ENCODE measurements at regions not wholly inside any gene's neighbourhood (a gene's known extent, or its start where the extent isn't known, plus 50 kb on each side); places are given as distances from the start of the nearest gene placed in this dataset.

- RAD21 ChIA-PET (ENCODE audit: low non-redundant PET in 1 of 2, low total read pairs in 2 of 2, uncharacterized antibody in 2 of 2, unreplicated experiment in 2 of 2): no interaction called here
- ATAC-seq (no peak), DNase-seq (ENCODE audit: low read depth, low spot score) (no peak)
- Histone ChIP-seq H3K27ac (ENCODE audit: low read depth, low read length) (no peak overlapping the region), H2AFZ (ENCODE audit: low read depth, low read length, poor library complexity, severe bottlenecking) (no peak overlapping the region), H3K4me2 (ENCODE audit: low read length) (no peak overlapping the region), H3K9me2 (ENCODE audit: insufficient read depth) (no peaks in the 10 kb centered on the region), H3K36me3 (ENCODE audit: control insufficient read depth in 1 of 2, insufficient read depth in 2 of 2, low read length in 2 of 2) (no peaks in the 10 kb centered on the region), H3K9ac (ENCODE audit: low read length) (no peak overlapping the region), H4K20me1 (ENCODE audit: insufficient read depth) (no peaks in the 10 kb centered on the region), H3K9me3 (ENCODE audit: control insufficient read depth in 1 of 2, insufficient read depth in 1 of 2, low read depth in 1 of 2, low read length in 2 of 2) (no peaks in the 10 kb centered on the region), H3K79me2 (ENCODE audit: insufficient read depth, low read length) (no peaks in the 10 kb centered on the region; the same call in 1 of the 2 replicates), H3K4me3 (replicated peaks in 1 of 2; ENCODE audit: low read depth in 1 of 2, low read length in 2 of 2) (no peak overlapping the region), H3K27me3 (ENCODE audit: insufficient read depth, low read length) (no peaks in the 10 kb centered on the region), H3K4me1 (ENCODE audit: control insufficient read depth in 1 of 2, insufficient read depth in 2 of 2, low read length in 2 of 2) (peaks cover 11 to 22% of the 10 kb centered on the region in 2 experiments)
- TF ChIP-seq REST (IDR thresholded peaks at IDR 0.05; ENCODE audit: low read depth) (no peak), ZBTB33 (IDR thresholded peaks at IDR 0.05; ENCODE audit: extremely low read depth, insufficient replicate concordance, low read length) (no peak), YY1 (IDR thresholded peaks at IDR 0.05; ENCODE audit: extremely low read depth, insufficient replicate concordance, low read depth, low read length) (no peak), JUND (IDR thresholded peaks at IDR 0.05) (no peak), TCF7L2 (IDR thresholded peaks at IDR 0.05; ENCODE audit: borderline replicate concordance, extremely low read depth, insufficient read depth, insufficient read length) (no peak), EZH2 (IDR thresholded peaks at IDR 0.05) (no peak), ZNF274 (IDR thresholded peaks at IDR 0.05; ENCODE audit: low read depth, low read length) (no peak), CEBPB (IDR thresholded peaks at IDR 0.05; ENCODE audit: low read depth) (no peak), SRF (IDR thresholded peaks at IDR 0.05; ENCODE audit: low read depth) (no peak), FOSL1 (IDR thresholded peaks at IDR 0.05; ENCODE audit: low read depth) (no peak), CTCF (IDR thresholded peaks at IDR 0.05 in 2 of 3, conservative IDR thresholded peaks at IDR 0.05 in 1 of 3; ENCODE audit: borderline replicate concordance in 1 of 3, insufficient read depth in 1 of 3, low read depth in 2 of 3, low read length in 2 of 3) (no peak)
- POLR2A ChIA-PET: no interaction called here
- intact Hi-C loops (cut with micrococcal nuclease): loop anchor here (10.0 kb wide), 1 partner anchor 853 kb away; no protein-coding TSS in a partner anchor
- BruUV-seq (replicated peaks): no TSS peak
- CTCF ChIA-PET: interaction anchor here (5.9 kb wide), 1 partner anchor 264 kb away, joined by 108 read pairs; no protein-coding TSS in a partner anchor
Observed at GRCh38 chr14:100381395-100382105, 58.4 kb downstream of the SLC25A47 start.

Measured in HCT116 (cell line).